Bone marrow (tissue), 2 donors: ENCODE measurements at regions not wholly inside any gene's neighbourhood (a gene's known extent, or its start where the extent isn't known, plus 50 kb on each side); places are given as distances from the start of the nearest gene placed in this dataset.
"Not testable (repeated sequence)": the region's sequence is repeated elsewhere in the genome, so short reads cannot be mapped to it uniquely, and the experiment has no call there.

Experiments used
- DNase-seq, 2 donors: peaks; one replicate each; lab custom pipeline; 2025; lab: John Stamatoyannopoulos, UW

DNA sequence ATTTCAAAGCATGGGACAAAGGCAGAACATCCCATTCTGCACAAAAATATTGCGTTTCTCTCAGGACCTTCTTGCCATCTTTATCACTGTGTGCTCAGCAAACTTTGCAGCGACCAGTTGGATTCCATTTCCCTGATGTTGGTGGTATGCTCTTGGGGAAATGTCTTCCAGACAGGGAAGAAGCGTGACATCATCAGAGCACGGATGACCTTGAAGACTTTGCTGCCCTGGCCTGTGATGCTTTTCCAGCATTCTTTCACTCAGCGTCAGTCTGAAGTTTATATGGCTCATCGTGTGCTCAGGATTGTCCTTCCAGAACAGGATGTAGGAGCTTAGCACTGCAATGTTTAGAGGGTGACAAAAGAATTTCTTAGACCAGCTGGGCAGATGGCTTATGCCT, 131.4 kb upstream of the F3 start:
- DNase-seq, result no peak

DNA sequence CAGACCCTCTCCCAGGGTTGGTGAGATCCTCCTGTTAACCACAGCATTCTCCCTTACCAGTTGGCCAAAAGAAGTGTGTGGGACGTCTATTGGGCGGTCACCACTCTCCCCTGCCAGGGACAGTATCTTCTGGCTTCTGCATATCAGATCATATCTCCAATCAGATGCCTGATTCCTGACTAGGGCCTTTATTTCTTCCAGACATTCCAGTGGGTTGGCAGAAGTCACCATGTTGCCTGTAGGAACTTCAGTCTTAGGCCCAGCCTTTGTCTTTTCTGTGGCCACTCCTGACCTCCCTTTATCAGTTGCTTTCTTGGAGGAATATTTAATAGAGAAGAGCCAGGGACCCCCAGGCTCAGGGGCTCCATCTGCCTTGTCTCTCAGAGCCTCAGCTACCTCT, 130.4 kb upstream of the F3 start:
- DNase-seq, result no peak

DNA sequence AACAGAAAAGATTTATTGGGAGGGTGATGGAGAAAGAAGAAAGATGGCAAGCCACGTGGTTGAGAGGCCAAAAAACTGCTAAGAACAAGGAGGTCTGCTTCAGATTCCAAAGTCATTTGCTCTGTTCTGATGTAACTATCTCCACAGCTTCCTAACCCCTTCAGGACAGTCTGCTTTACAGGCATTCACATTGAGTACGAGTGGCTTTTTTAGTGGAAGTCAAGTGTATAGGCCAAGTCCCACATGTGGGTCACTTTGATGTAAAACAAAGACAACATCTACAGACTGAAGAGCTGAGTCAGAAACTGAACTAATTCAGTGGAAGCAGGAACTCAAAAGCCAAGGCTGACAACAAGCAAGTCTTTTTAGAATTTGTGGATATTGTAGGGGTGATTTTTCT, 128.7 kb upstream of the F3 start:
- no peak for DNase-seq

DNA sequence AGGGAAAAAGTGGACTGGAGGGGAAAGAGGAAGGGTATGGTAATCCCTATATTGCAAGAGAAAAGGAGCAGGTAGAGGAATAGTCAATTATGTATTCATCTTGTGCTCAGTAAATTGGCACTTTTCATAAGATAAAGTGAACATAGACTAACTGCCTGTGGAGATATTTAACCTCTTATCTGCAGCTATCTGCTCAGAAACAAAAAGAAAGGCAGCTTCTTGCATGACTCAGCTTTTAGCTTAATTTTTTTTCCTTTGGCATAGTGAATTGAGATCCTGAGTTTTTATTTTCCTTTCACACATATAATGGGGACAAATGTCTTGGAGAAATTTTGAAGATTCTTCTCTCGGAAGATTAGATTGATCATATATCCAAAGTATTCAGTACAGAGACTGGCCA, 127.6 kb upstream of the F3 start:
- no peak for DNase-seq

DNA sequence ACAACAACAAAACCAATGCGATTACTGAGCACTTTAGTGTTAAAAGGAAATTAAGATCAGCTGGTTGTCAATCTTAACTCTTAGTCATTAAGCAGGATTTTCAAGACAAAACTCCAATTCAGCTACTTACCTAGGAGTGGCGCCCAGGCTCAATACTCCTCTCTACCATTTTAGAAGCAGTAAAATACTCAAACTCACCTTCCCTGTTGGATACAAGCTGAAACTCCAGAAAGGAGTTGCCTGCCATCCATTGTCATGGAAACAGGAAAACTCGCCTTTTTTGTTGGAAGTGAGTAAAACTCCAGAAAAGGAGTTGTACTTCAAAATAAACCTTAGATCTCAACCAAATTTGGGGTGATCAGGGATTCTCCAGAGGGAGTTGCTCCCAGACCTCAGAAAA, 127.0 kb upstream of the F3 start:
- DNase-seq, result no peak

DNA sequence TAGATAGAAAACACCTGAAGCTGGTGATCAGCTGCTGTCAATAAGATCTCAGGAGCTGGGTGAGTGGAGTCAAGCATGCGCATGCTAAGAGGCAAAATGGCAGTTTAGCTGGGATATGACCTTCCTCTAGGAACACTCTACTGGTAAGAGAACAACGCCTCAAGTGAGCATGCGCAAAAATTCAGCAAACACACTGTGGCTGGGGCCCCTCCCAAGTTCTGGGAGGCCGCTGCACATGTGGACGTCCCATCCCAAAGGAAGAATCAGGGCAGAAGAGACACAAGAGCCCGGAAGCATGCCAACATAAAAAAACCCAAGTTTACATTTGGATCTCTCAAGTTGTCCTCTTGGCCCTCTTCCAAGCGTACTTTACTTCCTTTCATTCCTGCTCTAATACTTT, 126.3 kb upstream of the F3 start:
- no peak for DNase-seq

DNA sequence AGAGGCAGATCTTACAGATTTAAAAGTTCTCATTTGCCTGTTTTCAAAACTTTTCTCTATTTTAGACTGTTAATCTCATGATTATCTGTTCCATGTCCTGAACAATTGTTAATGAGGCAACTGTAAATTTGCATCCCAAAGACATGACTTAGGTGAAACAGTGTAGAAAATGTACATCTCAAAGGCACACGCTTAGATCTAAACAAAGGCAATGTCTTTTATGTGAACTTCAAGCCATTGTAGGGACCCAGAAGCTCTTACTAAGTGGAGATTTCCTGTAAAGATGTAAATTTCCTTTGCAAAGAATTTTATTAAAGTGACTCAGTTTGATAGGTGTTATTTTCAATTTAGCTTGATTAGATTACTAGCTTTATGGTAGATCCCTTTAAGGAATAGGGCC, 125.2 kb upstream of the F3 start:
- DNase-seq, result no peak

DNA sequence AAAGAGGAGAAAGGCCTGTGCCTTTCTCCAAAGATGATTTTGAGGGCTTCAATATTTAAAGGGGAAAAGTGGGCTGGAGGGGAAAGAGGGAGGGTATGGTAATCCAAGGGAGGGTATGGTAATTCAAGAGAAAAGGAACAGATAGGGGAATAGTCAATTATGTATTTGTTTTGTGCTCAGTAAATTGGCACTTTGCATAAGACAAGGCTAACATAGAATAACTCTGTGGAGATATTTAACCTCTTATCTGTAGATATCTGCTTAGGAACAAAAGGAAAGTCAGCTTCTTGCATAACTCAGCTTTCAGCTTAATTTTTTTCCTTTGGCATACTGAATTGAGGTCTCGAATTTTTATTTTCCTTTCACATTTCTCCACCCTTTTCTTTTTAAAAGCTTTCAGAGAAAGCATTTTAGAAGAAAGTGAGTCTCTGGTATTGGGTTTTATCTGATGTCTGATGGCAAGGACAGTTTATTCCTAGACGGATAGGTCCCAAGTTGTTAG, 119.9 kb upstream of the F3 start:
- DNase-seq, result no peak

DNA sequence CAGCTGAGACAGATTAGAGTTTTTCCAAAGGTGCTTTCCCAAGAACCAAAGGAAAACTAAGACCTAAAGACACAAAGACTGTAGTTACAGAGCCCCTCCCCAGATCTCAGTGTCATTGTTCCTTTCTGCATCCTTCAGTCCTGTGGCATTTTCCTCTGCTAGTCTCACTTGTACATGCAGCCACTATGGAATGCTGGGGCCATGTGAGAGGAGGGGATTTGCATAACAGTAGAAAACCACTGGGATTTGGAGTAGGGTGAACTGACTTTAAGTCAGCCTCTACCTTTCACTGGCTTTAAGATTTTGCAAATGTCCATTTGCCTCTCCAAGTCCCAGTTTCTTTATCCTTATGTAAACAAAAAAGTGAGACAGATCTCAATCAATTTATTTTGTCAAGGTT, 119.4 kb upstream of the F3 start:
- DNase-seq, result no peak

DNA sequence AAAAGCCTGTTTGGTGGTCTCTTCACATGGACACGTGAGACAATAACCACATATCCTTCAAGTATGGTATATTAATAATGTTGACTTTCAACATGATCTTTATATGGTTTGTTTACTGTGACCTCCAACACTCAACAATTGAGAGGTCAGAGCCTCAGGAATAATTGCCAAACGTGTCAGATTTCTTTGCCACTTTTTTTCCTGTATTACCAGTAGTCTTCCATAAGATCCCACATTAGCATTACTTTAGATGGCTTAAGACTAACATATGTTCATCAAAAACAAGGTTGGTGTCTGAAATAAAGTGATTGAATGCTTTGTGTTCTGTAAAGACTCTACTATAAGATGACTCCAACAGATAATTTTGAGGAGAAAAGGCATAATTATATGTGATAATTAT, 118.7 kb upstream of the F3 start:
- no peak for DNase-seq

DNA sequence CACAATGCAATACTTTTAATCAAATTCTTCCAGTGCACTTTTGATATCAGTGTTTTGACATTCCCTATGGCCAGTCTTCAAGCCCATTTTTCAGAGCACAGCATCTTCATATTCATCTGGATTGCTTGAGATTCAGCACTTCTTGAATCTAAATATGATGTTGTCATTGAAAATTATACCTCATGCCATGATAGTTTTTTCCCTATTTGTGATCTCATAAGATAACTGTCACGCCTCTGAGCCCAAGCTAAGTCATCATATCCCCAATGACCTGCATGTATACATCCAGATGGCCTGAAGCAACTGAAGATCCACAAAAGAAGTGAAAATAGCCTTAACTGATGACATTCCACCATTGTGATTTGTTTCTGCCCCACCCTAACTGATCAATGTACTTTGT, 117.6 kb upstream of the F3 start:
- not testable (repeated sequence) for DNase-seq

DNA sequence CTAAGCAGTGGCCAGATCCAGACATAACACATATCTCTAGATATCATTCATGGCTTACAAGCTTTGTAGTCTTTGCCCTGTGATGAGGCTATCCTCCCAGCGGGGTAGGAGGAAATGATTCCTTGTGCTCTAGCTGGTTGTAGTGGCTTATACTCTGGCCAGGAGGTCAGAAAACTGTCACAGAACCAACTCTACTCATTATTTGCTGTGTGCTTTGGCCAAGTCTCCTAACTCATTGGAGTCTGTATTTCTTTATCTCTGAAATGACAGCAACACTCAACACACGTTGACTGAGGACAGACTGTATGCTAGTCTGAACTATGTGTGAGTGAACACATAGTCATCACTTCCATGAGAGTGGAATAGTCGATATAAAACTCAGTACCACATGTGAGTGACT, 116.7 kb upstream of the F3 start:
- DNase-seq, result no peak

DNA sequence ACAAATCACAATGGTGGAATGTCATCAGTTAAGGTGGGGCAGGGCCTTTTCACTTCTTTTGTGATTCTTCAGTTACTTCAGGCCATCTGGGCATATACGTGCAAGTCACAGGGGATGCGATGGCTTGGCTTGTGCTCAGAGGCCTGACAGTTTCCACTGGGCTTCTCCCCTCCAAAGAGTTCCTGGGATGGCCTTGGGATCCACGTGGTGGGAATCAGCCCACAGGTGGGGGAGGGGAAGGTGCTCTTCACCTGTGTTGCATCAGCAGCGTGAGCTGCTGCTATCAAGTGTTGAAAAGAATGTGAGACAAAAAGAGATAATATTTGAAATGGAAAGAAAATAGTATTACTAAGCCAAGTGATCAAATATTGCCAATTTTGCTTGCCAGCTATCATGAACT, 116.2 kb upstream of the F3 start:
- DNase-seq, result not testable (repeated sequence)

DNA sequence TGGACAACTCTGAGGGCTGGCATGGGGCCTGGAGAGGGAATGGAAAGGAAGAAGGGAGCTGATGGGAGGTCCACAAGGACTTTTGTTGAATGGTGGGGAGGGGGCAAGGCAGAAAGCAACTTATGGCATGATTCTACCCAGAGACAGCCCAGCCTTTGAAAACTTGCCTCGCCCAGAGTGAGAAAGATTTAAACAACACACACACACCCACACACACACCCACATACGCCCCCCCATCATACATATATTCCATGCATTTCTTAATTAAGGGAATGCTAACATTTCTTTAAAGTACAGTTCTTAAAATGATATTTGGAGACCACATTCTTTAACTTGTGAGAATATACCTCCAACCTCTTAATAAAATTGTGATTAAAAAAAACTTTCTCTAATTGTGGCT, 115.4 kb upstream of the F3 start:
- no peak for DNase-seq

DNA sequence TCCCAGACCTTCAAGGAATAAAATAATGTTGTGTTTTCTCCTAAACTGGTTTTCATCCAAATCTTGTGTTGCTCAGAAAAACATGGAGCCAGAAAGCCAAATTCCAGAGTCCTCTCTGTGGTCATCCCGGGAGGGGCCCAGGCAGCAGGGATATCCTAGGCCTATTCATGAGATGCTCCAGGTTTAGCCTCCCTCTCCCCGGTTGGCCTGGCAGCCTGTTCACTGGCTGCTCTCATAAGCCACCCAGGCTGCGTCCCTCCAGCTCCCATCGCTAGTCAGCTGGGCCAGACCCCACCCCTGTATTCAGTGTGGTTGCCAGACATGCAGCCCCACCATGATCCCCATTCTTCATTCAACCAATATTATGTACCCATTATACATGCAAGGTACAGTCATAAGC, 113.4 kb upstream of the F3 start:
- DNase-seq, result no peak

DNA sequence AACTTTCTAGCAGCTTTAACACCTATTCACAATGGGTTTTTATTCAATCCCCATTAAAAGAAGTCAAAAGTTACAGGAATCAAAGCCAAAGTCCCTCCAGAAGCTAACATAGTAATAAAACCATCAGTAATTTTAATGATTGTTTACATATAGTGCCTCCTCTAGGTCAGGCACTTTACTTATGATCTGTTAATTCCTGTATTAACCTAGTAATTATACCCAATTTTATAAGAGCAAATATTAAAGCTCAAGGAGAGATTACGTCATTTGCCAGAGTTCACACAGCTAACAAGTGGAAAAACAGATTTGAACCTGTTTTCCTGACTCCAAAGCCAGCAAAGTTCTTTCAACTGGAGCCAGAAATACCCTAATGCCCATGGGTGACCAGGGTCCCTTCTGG, 112.9 kb upstream of the F3 start:
- no peak for DNase-seq

DNA sequence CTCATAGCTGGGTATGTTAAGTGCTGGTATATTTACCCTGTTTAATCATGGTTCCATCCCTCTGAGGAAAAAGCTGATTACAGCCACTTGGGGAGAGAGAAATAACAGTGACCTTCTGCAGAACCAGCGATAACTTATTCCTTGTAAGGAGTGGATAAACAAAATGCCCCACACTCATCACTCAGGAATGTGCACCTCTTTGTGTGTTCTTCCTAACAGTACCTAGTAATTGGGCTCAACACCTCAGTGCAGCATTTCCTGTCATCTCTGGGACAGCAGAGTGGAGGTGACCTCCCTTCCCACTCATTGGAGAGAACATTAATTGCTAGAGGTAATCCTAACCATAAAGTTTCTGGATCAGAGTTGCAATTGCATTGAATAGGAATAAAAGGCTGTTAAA, 112.5 kb upstream of the F3 start:
- no peak for DNase-seq

DNA sequence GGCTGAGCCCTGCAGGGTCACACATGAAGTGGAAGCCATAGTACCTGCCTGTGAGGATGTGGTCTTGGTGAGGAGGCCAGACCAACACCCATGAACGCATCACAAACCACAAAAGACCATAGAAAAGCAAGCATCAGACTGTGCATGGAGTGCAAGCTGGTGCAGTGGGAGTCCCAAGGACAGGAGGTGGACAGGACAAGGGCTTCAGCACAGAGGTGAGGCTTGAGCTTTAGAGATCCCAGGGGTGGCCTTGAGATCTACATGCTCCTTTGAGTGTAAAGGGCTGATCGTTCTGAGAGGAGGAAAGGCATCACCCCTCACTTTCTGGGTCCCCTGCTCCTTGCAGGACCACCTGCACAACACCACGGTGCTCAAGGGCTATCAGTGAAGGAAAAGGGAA, 111.9 kb upstream of the F3 start:
- no peak for DNase-seq

DNA sequence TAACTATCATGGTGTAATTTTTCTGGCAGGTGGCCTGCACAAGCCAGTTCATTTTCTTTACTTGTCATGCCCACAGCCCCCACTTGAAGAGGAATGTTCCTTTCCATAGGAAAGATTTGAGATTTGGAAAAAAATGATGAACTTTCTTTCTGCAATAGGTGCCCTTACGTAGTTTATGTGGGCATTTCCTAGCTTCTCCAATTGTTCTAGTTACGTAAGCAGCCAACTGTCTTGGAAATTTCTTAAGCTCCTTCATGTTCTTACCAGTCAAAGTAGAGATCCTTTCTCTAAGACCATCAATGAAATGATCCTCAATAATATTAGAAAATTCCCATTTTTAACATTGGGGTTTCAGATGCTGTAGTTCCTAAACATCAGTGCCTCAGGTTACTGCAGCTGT, 109.5 kb upstream of the F3 start:
- no peak for DNase-seq

DNA sequence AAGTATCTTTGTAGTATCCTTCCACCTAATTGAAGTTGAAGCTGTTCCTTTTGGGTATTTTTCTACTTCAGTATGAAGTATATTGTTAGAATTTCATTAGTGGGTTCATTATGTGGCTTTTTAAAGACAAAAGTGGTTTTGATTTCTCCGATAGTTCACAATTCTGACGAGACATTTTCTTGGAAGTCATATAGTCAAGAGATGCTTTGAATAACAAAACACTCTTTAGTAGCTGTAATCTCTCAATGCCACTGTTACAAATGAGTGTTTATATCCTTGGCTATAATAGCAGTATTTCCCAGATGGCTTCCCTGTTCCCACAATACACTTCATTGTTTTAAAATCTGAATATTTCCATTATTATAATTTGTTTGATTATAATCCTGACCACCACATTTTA, 108.7 kb upstream of the F3 start:
- no peak for DNase-seq

DNA sequence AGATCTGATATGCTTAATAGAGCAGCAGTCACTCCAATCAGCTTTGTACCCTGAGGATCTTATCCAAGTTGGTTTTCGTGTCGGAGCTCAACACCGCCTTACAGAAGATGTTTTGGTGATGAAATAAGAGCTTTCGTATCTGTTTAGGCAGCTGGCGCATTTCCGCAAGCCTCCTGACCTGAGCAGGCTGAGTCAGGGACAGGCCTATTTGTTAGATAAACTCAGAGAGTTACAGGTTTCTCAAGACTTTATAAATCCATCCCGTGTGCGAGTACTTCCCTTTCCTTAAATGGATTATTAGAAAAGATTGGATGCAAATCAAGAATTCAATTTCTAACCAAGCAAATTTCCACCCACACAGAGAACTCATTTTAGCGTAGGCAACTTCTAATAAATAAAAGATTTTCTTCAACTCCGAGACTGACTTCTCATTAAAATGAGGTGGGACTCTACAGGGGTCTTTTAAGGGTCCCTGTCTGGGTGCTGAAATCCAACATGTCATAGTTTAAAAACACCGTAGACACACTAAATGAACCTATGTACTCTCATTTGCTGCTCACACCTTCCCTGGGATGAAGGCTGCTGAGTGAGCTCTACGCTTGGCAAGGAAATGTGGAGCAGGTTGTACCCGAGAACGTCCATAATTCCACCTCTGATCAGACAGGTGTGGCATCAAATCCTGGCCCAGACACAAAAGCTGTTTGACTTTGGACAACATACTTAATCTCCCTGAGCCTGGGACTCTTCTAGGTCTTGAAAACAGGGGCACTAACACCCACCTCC, 106.9 kb upstream of the F3 start:
- no peak for DNase-seq

DNA sequence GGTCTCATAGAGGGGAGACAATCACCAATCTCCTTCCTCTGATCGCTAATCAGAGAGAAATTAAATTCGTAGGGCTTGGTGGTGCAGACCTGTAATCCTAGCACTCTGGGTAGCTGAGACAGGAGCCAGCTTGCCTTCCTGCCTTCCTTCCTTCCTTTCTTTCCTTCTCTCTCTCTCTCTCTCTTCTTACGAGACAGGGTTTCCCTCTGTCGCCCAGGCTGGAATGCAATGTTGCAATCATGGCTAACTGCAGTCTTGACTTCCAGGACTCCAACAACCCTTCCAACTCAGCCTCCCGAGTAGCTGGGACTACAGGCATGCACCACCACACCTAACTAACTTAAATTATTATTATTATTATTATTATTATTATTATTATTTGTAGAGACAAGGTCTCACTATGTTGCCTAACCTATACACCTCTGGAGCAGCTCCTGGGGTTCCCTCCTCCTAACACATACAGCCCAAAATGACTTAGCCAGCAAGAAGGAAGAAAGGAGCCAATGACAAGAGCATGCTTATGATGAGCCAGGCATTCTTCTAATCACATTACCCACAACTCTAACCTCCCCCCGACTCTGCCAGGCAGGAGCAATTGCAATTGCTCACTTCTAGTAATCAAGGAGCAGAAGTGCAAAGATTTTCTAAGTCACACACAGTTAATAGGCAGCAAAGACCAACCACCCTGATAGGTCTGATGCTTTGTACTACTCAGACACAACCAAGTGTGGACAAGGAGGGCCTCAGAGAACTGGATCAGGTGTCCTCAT, 105.4 kb upstream of the F3 start:
- DNase-seq, result no peak

DNA sequence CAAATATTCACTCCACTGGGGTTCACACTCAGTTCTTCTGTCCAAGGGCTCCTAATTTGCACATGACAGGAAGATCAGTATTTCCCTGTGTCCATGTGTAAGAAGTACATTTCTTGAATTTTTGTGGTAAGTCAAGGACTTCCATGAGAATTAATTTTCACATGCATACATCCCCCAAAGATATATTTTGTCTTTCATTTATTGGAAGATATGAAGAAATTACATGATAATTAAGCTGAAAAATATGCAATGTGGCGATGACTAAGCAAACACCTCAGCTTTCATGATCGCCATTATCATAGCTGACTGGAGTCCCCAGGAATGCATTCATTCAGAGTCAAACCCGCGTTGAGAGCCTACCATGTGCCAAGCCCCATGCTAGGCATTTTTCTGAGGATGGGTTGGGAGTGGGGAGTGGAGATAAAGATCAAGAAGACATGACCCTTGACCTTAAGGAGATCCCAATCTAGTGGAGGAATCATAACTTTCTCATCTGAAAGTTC, 104.6 kb upstream of the F3 start:
- no peak for DNase-seq

DNA sequence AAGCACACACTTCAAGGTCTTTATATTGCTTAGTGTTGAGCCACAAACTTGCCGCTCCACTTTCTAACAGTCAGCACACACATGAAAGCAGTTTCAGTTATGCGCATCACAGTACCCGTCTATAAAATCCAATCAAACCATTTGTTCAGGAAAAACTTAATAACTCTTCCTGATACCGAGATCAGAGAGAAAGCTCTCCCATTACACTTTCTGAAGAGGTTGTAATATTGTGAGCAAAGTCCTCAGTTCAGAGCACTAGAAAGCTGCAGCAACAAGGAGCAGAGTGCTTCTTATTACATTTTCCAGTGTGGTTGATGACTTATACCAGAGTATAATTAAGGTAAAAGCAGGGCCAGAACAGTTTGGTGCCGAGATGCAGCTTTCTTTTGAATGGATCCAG, 102.8 kb upstream of the F3 start:
- DNase-seq, result no peak
